T-helper 1 cell treated with Interleukin-12 subunit alpha and Interleukin-12 subunit beta and Interleukin-4 antibody, amounts not matched to agents 30 μg/mL and 1 μg/mL, for 36 hours (primary cell): ENCODE measurements at regions not wholly inside any gene's neighbourhood (a gene's known extent, or its start where the extent isn't known, plus 50 kb on each side); places are given as distances from the start of the nearest gene placed in this dataset.

Source experiments
- H3K27ac Mint-ChIP-seq: one replicate; pipeline ENCODE4 v1.8.0; 2021; ENCODE audit warnings: mild to moderate bottlenecking, mixed read lengths
- H3K27me3 Mint-ChIP-seq: one replicate; pipeline ENCODE4 v1.8.0; 2021; ENCODE audit warnings: low read depth, mixed read lengths
- H3K36me3 Mint-ChIP-seq: one replicate; pipeline ENCODE4 v1.8.0; 2021; ENCODE audit warnings: low read depth, mixed read lengths
- H3K4me1 Mint-ChIP-seq: one replicate; pipeline ENCODE4 v1.8.0; 2021; ENCODE audit warnings: low read depth, mixed read lengths
- H3K4me3 Mint-ChIP-seq: one replicate; pipeline ENCODE4 v1.8.0; 2021; ENCODE audit warnings: mild to moderate bottlenecking, moderate library complexity, mixed read lengths
- H3K9me3 Mint-ChIP-seq: one replicate; pipeline ENCODE4 v1.8.0; 2021; ENCODE audit warnings: mixed read lengths

DNA sequence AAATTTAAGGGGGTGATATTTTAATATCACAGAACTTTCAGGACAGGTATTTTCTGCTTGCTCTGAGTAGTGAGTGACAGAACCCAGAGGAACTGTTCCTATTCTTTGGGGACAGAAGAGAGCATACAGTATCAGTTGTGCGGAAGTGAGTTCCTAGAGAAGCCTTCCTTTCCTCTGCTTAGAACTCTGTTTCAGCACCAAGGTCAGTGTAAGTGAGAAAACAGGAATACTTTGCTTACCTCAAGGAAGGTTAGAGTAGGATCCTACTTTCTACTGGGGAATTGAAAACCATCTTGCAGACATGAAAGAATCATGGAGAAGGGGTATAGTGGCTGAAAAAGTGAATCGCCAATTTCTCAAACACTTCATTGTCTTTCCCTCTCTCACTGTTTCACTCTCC lies 542.4 kb downstream of the SQOR start:
- Mint-ChIP-seq H3K4me1 (no peaks in the 10 kb centered on the region), H3K27ac (no peak overlapping the region), H3K9me3 (peaks cover 28% of the 10 kb centered on the region), H3K36me3 (no peaks in the 10 kb centered on the region), H3K27me3 (no peaks in the 10 kb centered on the region), H3K4me3 (no peak overlapping the region)

DNA sequence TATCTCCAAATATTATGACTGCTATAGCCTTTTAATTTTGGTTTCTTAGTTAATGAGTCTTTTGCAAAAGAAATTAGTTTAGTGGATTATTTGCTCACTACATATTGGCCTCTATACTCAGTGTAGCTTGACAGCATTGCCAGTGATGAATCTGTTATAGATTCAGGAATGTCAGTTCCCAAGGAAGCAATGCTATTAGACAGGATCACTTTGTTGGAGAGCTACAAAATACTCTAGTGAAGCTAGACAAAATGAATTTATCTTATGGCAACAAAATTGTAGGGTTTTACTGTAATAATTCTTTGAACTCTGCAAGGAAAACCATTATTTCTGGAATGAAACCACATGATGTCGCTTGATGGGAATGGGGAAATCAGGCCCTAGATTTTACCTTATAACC lies 543.3 kb downstream of the SQOR start:
- peaks cover 32% of the 10 kb centered on the region for H3K9me3 Mint-ChIP-seq
- no peak overlapping the region for H3K27ac Mint-ChIP-seq
- H3K4me1 Mint-ChIP-seq = no peaks in the 10 kb centered on the region
- no peaks in the 10 kb centered on the region for H3K27me3 Mint-ChIP-seq
- H3K36me3 Mint-ChIP-seq = no peaks in the 10 kb centered on the region
- H3K4me3 Mint-ChIP-seq = no peak overlapping the region

DNA sequence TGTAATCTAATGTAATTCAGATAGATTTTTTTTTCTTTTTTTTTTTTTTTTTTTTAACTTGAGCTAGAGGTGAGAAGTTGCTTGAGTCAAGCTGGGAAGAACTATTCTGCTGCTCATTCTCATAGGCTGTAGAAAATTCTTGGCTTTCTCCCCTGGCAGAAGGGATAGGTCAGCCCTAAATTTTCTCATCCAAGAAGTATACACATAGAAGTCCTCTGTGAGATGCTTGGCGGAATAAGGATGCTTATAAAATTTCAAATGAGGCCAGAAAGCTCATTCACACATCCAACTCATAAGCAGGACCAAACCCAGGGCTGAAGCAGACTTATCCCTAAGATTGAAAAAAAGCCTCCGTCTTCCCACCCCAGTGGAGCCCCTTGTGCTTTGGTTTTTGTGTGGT lies 572.5 kb downstream of the SQOR start:
- Mint-ChIP-seq H3K4me3 (no peak overlapping the region), H3K9me3 (peaks cover 14% of the 10 kb centered on the region), H3K27ac (no peak overlapping the region), H3K36me3 (no peaks in the 10 kb centered on the region), H3K4me1 (no peaks in the 10 kb centered on the region), H3K27me3 (no peaks in the 10 kb centered on the region)

DNA sequence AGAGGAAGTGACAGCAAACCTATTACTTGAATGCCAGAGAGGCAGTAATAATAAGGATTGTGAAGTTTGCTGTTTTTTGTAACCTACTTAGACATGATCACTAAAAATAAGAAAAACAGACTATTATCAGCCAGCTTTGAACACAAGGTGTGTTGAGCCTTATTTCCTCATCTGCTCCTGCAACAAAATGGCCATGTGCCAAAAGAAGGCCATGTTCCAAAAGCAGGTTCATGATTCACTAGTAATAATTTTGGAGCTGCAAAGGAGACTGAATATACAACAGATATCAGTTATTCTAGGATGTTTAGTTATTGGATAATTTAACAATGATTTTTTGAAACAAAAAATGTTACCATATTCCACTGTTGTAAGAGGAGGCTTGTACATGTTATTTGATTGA lies 578.7 kb downstream of the SQOR start:
- H3K9me3 Mint-ChIP-seq = peaks cover 5% of the 10 kb centered on the region
- no peaks in the 10 kb centered on the region for H3K4me1 Mint-ChIP-seq
- H3K27ac Mint-ChIP-seq = no peak overlapping the region
- no peaks in the 10 kb centered on the region for H3K27me3 Mint-ChIP-seq
- H3K4me3 Mint-ChIP-seq = no peak overlapping the region
- H3K36me3 Mint-ChIP-seq = no peaks in the 10 kb centered on the region

DNA sequence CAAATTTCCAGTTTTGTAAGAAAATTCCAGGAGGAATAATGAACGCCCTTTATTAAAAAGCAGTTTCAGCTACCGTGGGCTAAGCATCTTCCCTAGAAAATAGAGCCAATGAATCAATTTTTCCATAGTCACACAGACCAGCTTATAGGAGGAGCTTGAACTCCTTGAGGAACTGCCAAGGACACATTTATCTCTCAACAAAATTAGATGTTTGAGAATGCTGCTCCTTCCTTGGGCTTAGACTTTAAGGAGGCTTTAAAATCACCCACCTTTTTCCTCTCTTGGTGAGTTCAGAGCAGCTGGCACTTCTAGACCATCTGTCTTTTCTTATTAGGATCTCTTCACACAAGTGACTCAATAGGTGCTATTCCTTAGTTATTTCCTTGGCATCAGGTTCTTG lies 588.0 kb downstream of the SQOR start:
- Mint-ChIP-seq H3K27me3 (no peaks in the 10 kb centered on the region), H3K36me3 (no peaks in the 10 kb centered on the region), H3K4me3 (no peak overlapping the region), H3K27ac (no peak overlapping the region), H3K4me1 (no peaks in the 10 kb centered on the region), H3K9me3 (peaks cover 7% of the 10 kb centered on the region)

DNA sequence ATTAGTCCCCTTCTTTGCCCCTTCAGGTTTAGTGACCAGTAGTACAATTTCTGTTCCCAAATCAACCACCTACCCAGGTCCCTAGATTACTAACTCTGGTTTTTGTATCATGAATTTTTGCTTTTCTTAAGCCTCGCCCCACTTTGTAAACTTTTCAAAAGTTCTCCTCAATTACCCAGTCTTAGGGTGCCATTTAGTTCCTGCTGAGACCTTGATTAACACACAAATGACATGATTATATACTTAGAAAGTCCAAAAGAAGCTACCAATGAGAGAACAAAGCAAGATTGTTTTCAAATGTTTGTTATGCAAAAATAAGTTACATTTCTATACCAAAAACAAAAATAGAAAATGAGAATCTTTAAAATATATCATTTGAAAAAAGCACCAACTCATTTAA lies 594.4 kb downstream of the SQOR start:
- no peaks in the 10 kb centered on the region for H3K4me1 Mint-ChIP-seq
- H3K4me3 Mint-ChIP-seq = no peak overlapping the region
- H3K27ac Mint-ChIP-seq = no peak overlapping the region
- no peaks in the 10 kb centered on the region for H3K36me3 Mint-ChIP-seq
- H3K9me3 Mint-ChIP-seq = no peaks in the 10 kb centered on the region
- no peaks in the 10 kb centered on the region for H3K27me3 Mint-ChIP-seq

DNA sequence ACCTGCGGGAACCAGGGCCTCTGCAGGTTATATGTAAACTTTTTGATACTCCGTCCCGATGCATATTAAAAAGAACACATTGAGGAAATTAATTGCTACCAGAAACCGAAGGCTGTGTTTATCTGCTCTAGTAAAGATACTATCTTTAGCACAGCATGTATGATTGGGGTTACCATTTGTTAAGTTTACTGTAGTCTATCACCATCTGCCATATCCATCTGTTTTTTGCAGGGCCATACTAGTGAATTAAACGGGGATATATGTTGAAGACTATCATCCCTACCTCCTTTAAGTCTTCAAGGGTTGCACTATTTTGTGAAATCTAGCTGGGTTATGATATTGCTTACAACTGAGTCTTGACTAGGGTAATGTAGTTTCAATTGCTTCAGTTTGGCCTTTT lies 597.0 kb downstream of the SQOR start:
- H3K9me3 Mint-ChIP-seq = no peaks in the 10 kb centered on the region
- H3K4me1 Mint-ChIP-seq = no peaks in the 10 kb centered on the region
- H3K27ac Mint-ChIP-seq = no peak overlapping the region
- H3K27me3 Mint-ChIP-seq = no peaks in the 10 kb centered on the region
- H3K36me3 Mint-ChIP-seq = no peaks in the 10 kb centered on the region
- no peak overlapping the region for H3K4me3 Mint-ChIP-seq

DNA sequence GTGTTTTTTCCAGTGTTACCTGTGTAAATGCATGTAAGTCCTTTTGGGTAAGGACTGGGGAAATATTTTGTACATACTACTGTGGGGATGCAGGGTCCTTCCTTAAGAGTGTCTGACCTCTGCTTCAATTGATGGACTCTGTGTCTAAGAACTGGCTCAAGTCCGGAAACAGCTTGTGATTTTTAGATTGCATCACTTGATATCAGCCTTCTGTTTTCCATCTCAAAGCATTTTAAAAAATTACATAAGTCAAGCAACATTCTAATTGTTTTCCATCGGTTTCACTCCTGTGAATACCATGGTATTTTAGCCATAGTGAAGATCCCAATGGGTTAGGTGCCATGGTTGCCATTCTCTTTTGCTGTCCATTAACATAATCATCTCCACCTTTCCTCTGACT lies 597.6 kb downstream of the SQOR start:
- Mint-ChIP-seq H3K27me3 (no peaks in the 10 kb centered on the region), H3K36me3 (no peaks in the 10 kb centered on the region), H3K4me1 (no peaks in the 10 kb centered on the region), H3K4me3 (no peak overlapping the region), H3K9me3 (no peaks in the 10 kb centered on the region), H3K27ac (no peak overlapping the region)

DNA sequence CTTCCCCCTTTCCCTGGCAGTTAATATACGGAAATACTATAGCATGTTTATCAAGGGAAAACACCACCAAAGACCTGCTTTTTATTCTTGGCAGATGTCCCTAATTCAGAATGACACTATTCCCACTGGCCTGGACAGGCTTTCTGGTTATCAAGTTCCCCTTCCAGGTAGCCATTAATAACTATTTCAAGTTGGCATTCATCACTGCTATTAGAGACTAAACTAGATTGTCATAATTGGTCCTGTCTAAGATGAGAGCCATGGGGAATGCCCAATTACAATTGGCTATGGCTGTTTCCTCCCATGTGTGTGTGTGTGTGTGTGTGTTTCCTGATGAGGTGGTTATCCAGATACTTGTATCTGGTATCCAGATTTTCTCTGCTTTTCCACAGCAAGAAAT lies 608.1 kb downstream of the SQOR start:
- H3K27me3 Mint-ChIP-seq = no peaks in the 10 kb centered on the region
- no peak overlapping the region for H3K4me3 Mint-ChIP-seq
- H3K9me3 Mint-ChIP-seq = peaks cover under 1% of the 10 kb centered on the region
- H3K4me1 Mint-ChIP-seq = no peaks in the 10 kb centered on the region
- H3K36me3 Mint-ChIP-seq = no peaks in the 10 kb centered on the region
- H3K27ac Mint-ChIP-seq = no peak overlapping the region

DNA sequence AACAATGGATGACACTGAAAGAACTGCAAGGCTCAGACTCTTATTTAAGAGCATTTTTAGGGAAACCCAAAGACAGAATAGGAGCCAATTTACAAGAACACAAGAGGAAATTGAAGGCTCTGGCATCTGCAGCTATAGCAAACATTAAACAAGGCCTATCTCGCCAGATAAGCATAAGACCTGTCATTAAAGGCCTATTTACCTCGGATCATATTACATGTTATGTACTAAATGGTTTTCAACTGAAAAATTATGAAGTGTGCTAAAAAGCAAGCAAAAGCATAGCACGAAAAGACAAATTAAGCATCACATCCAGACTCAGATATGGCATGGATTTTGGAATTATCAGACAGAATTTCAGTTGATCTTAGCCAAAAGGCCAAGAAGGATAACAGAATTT lies 617.1 kb downstream of the SQOR start:
- no peaks in the 10 kb centered on the region for H3K9me3 Mint-ChIP-seq
- no peak overlapping the region for H3K27ac Mint-ChIP-seq
- no peak overlapping the region for H3K4me3 Mint-ChIP-seq
- H3K36me3 Mint-ChIP-seq = no peaks in the 10 kb centered on the region
- no peaks in the 10 kb centered on the region for H3K4me1 Mint-ChIP-seq
- H3K27me3 Mint-ChIP-seq = no peaks in the 10 kb centered on the region

DNA sequence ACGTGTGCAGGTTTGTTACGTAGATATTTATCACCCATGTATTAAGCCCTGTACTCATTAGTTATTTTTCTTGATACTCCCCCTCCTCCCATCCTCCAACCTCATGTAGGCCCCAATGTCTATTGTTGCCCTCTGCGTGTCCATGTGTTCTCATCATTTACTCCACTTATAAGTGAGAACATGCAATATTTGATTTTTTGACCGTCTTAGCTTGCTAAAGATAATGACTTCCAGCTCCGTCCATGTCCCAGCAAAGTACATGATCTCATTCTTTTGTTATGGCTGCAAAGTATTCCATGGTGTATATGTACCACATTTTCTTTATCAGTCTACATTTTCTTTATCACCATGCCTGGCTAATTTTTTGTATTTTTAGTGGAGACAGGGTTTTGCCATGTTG lies 623.2 kb downstream of the SQOR start:
- no peak overlapping the region for H3K27ac Mint-ChIP-seq
- H3K4me3 Mint-ChIP-seq = no peak overlapping the region
- H3K9me3 Mint-ChIP-seq = peaks cover 16% of the 10 kb centered on the region
- no peaks in the 10 kb centered on the region for H3K27me3 Mint-ChIP-seq
- no peaks in the 10 kb centered on the region for H3K4me1 Mint-ChIP-seq
- H3K36me3 Mint-ChIP-seq = no peaks in the 10 kb centered on the region

DNA sequence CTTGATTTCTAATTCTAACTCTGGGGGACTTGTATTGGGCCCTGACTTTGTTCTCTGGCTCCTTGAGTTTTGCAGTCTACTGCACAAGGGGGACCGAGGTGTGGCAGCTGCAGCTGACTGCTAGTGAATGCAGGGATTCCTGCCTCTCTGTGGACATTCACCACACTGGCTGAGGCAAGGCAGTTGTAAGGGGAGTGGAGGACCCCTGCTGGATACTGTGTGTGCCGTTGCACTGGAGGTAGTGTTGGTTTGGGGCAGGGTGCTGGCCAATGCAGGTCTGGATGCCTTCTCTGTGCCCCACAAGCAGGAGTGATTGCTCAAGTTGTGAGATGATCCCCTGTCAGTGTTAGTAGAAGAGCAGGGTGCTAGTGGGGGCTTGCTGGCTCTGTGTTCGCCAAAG lies 626.1 kb downstream of the SQOR start:
- no peak overlapping the region for H3K27ac Mint-ChIP-seq
- no peaks in the 10 kb centered on the region for H3K36me3 Mint-ChIP-seq
- no peak overlapping the region for H3K4me3 Mint-ChIP-seq
- H3K27me3 Mint-ChIP-seq = no peaks in the 10 kb centered on the region
- H3K4me1 Mint-ChIP-seq = no peaks in the 10 kb centered on the region
- H3K9me3 Mint-ChIP-seq = peaks cover 16% of the 10 kb centered on the region

DNA sequence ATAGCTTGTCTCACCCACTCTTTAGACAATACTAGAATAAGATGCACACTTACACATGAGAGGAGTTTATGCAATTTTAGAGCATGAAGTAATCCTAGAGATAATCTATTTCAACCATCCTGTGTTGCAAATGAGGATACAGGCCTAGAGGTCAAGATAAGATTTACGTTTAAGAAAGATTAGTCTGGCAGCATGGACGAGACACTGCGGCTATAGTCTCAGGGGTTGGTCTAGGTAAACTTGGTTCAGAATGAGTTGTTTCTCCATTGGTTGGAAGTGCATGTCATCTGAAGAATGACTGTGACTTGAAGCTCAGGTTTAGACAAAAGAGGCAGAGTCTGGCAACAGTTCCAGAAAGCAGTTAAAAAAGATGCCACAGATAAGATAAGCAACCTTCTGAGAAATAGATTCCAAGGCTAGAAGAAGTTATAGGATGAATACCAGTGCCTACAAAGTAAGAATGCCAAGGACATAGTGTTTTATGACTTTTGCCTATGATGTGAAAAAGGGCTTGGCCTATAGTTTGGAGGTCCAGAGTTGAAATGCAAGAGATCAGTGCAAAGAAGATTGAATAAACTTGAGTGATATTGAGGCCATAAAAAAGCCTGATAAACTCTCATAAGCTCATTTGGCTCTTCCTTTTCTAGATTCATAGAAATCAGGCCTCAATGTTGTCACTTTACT lies 631.0 kb downstream of the SQOR start:
- Mint-ChIP-seq H3K27me3 (no peaks in the 10 kb centered on the region), H3K36me3 (no peaks in the 10 kb centered on the region), H3K4me3 (no peak overlapping the region), H3K9me3 (peaks cover 5% of the 10 kb centered on the region), H3K27ac (no peak overlapping the region), H3K4me1 (no peaks in the 10 kb centered on the region)

DNA sequence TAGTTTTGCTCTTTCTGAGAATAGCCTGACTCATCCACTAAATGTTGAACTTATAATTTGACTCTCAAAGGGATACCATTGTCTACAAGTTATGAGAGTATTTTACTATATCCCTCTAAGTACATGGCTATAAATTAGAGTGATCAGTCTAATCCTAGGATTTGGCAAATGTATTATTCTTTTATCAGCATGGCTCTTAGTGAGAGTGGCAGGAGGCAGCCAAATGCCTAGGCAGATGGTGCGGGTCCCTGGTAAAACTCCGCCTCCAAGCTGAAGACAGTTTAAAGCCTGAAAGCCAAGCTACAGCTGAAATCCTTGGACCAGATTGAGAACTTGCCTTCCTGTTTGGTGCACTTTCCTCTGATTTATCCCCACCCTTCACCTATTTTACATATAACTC lies 631.8 kb downstream of the SQOR start:
- no peak overlapping the region for H3K4me3 Mint-ChIP-seq
- no peaks in the 10 kb centered on the region for H3K4me1 Mint-ChIP-seq
- H3K27ac Mint-ChIP-seq = no peak overlapping the region
- no peaks in the 10 kb centered on the region for H3K27me3 Mint-ChIP-seq
- no peaks in the 10 kb centered on the region for H3K36me3 Mint-ChIP-seq
- H3K9me3 Mint-ChIP-seq = no peaks in the 10 kb centered on the region

DNA sequence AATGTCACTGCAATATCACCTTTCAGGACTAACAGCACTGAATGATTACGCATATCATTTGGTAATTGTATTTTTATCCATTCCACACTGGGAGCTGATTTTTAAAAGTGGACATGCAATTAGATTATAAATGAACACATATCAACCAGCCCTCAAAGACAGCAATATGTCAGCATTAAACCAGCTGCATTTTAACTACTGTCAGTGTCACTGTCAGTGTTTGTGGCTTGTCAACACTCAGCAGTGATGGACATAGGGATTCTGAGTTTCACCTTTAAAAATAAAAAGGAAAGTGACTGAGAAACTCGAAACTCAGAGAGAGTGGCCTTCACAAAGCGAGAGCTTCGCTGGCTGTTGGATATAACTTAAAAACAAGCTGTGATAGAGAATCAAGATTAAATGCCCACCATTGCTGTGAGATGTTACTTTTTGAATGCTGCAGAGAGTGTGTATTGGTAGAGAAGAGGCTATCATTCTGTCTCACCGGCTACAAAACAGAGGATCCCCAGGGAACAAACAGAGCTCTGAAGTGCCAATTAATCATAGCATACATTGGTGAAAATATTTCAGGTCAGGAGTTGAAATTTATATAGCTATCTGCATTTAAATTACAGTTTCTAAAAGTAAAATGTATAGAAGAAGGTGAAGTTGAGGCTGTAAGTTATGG lies 635.8 kb downstream of the SQOR start:
- no peak overlapping the region for H3K4me3 Mint-ChIP-seq
- no peaks in the 10 kb centered on the region for H3K9me3 Mint-ChIP-seq
- no peaks in the 10 kb centered on the region for H3K4me1 Mint-ChIP-seq
- no peak overlapping the region for H3K27ac Mint-ChIP-seq
- no peaks in the 10 kb centered on the region for H3K27me3 Mint-ChIP-seq
- H3K36me3 Mint-ChIP-seq = no peaks in the 10 kb centered on the region

DNA sequence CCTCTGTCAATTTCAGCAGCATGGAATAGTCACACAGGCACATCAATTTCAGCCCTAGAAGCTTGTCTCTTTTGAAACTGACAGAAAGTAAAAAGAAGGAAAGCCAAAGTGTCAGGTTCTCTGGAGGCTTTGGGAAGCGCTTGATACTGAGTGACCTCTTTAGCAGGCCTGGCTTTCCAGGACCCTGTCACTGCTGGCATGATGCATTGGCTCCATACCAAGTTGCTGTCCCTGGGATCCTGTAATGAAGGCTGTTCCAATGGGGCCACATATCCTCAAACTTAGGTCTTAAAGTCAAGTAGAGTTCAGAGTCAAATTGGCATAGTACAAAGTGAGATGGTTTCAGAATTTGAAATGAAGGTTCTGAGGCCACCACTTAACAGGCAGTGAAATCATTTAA lies 640.9 kb downstream of the SQOR start:
- no peaks in the 10 kb centered on the region for H3K9me3 Mint-ChIP-seq
- H3K4me1 Mint-ChIP-seq = no peaks in the 10 kb centered on the region
- no peaks in the 10 kb centered on the region for H3K36me3 Mint-ChIP-seq
- no peak overlapping the region for H3K4me3 Mint-ChIP-seq
- no peaks in the 10 kb centered on the region for H3K27me3 Mint-ChIP-seq
- no peak overlapping the region for H3K27ac Mint-ChIP-seq
